IMR-90 (cell line): ENCODE measurements at regions not wholly inside any gene's neighbourhood (a gene's known extent, or its start where the extent isn't known, plus 50 kb on each side); places are given as distances from the start of the nearest gene placed in this dataset.

ENCODE experiments used
- ATAC-seq: fragments of 200-7000 bp; cut with Tn5 transposase; 2 replicates; pipeline ENCODE4 v1.9.1; 2020; ENCODE audit warnings: low read depth, mild to moderate bottlenecking, moderate library complexity
- BruUV-seq: library from RNA; stranded (reverse); fragments of 400-500 nt; replicated peaks from 2 replicates; lab custom pipeline; 2021; lab: Mats Ljungman, UMichigan
- CTCF ChIA-PET: fragments of 300-600 bp; formaldehyde crosslinking; extraction: SDS; loops from one replicate; lab custom pipeline; 2021; ENCODE audit warnings: antibody characterized with exemption; lab: Yijun Ruan, JAX
- POLR2A ChIA-PET: fragments of 300-600 bp; sonication (Branson Sonifier 250); formaldehyde crosslinking; loops from one replicate; lab custom pipeline; 2022; ENCODE audit warnings: antibody characterized with exemption; ENCODE audit not compliant: unreplicated experiment; lab: Charles Lee
- DNase-seq: peaks from one replicate; pipeline ENCODE4 v3.0.0; 2013
- H2AFZ ChIP-seq: replicated peaks from 2 replicates; pipeline ENCODE3; 2013; ENCODE audit warnings: low read length, mild to moderate bottlenecking; ENCODE audit not compliant: poor library complexity
- H2AK5ac ChIP-seq: 2 replicates; pipeline ENCODE4 v1.6.1; 2013; ENCODE audit warnings: low read depth, low read length, inconsistent platforms
- H2AK9ac ChIP-seq: replicated peaks from 2 replicates; pipeline ENCODE3; 2013; ENCODE audit warnings: mild to moderate bottlenecking, low read depth, low read length, moderate library complexity; ENCODE audit not compliant: poor library complexity
- H2BK120ac ChIP-seq: 2 replicates; pipeline ENCODE4 v1.6.1; 2013; ENCODE audit warnings: low read depth, low read length, inconsistent platforms
- H2BK15ac ChIP-seq: 3 replicates; pipeline ENCODE4 v1.6.1; 2013; ENCODE audit warnings: low read depth, low read length, inconsistent platforms
- H2BK20ac ChIP-seq: 2 replicates; pipeline ENCODE4 v1.6.1; 2013; ENCODE audit warnings: low read depth, mild to moderate bottlenecking, inconsistent platforms, low read length, moderate library complexity
- H2BK5ac ChIP-seq: 2 replicates; pipeline ENCODE4 v1.6.1; 2013; ENCODE audit warnings: mild to moderate bottlenecking, low read depth, low read length, inconsistent platforms; ENCODE audit not compliant: poor library complexity, severe bottlenecking
- H3K14ac ChIP-seq: replicated peaks from 2 replicates; pipeline ENCODE4 v1.6.1; 2013; ENCODE audit warnings: low read depth, low read length, inconsistent platforms
- H3K18ac ChIP-seq: 2 replicates; pipeline ENCODE4 v1.6.1; 2013; ENCODE audit warnings: low read depth, low read length, control low read depth
- H3K23ac ChIP-seq: 2 replicates; pipeline ENCODE4 v1.6.1; 2013; ENCODE audit warnings: low read depth, low read length, inconsistent platforms
- H3K27ac ChIP-seq: 2 replicates; pipeline ENCODE4 v1.5.1; 2013; ENCODE audit warnings: mild to moderate bottlenecking, control low read depth, low read length; ENCODE audit not compliant: insufficient read depth
- H3K27me3 ChIP-seq: 2 replicates; pipeline ENCODE4 v1.6.1; 2013; ENCODE audit warnings: low read length; ENCODE audit not compliant: control insufficient read depth, insufficient read depth
- H3K36me3 ChIP-seq: 2 replicates; pipeline ENCODE4 v1.6.1; 2013; ENCODE audit warnings: low read length, mixed read lengths; ENCODE audit not compliant: control insufficient read depth, insufficient read depth
- H3K4ac ChIP-seq: 2 replicates; pipeline ENCODE4 v1.6.1; 2013; ENCODE audit warnings: low read depth, low read length, inconsistent platforms
- H3K4me1 ChIP-seq: 2 replicates; pipeline ENCODE4 v1.6.1; 2013; ENCODE audit warnings: low read length, mixed read lengths; ENCODE audit not compliant: control insufficient read depth, insufficient read depth
- H3K4me2 ChIP-seq: 2 replicates; pipeline ENCODE4 v1.6.1; 2013; ENCODE audit warnings: low read depth, mild to moderate bottlenecking, control low read depth, low read length, moderate library complexity
- H3K4me3 ChIP-seq: 2 replicates; pipeline ENCODE4 v1.5.1; 2013; ENCODE audit warnings: low read depth, mild to moderate bottlenecking, control low read depth, low read length, moderate library complexity; ENCODE audit not compliant: insufficient read depth
- H3K56ac ChIP-seq: 2 replicates; pipeline ENCODE4 v1.6.1; 2013; ENCODE audit warnings: low read length, inconsistent platforms; ENCODE audit not compliant: insufficient read depth; ENCODE audit errors: extremely low read depth
- H3K79me1 ChIP-seq, 2 experiments: 2 replicates each; pipeline ENCODE4 v1.6.1; 2013; ENCODE audit warnings: low read length in 2 of 2, inconsistent platforms in 1 of 2, low read depth in 1 of 2
- H3K9ac ChIP-seq: 2 replicates; pipeline ENCODE4 v1.6.1; 2013; ENCODE audit warnings: low read depth, low read length, control low read depth
- H3K9me1 ChIP-seq: 2 replicates; pipeline ENCODE4 v1.6.1; 2013; ENCODE audit warnings: low read length, inconsistent platforms; ENCODE audit not compliant: insufficient read depth
- H3K9me3 ChIP-seq: 2 replicates; pipeline ENCODE4 v1.6.1; 2013; ENCODE audit warnings: low read length; ENCODE audit not compliant: control insufficient read depth, insufficient read depth
- H4K20me1 ChIP-seq: 2 replicates; pipeline ENCODE4 v1.6.1; 2013; ENCODE audit warnings: low read length, inconsistent platforms; ENCODE audit not compliant: insufficient read depth
- H4K5ac ChIP-seq: 2 replicates; pipeline ENCODE4 v1.6.1; 2013; ENCODE audit warnings: mild to moderate bottlenecking, low read depth, low read length, control low read depth
- H4K8ac ChIP-seq, 2 experiments: 2 replicates each; pipeline ENCODE4 v1.6.1; 2013; ENCODE audit warnings: low read depth in 2 of 2, low read length in 2 of 2, control low read depth in 1 of 2, inconsistent platforms in 1 of 2
- H4K91ac ChIP-seq: 2 replicates; pipeline ENCODE4 v1.6.1; 2013; ENCODE audit warnings: low read depth, low read length, inconsistent platforms; ENCODE audit not compliant: insufficient read depth
- BHLHE40 ChIP-seq: fragments of 150-350 bp; IDR thresholded peaks from 2 replicates; pipeline ENCODE4 v1.6.1; 2016; ENCODE audit warnings: mild to moderate bottlenecking, low read depth, low read length
- CEBPB ChIP-seq: IDR thresholded peaks from 2 replicates; pipeline ENCODE4 v1.6.1; 2012; ENCODE audit warnings: low read depth, low read length, improper control_type of control experiment
- CHD1 ChIP-seq: IDR thresholded peaks from 2 replicates; pipeline ENCODE4 v1.6.1; 2012; ENCODE audit warnings: low read depth, low read length, improper control_type of control experiment
- FOS ChIP-seq: fragments of 150-350 bp; IDR thresholded peaks from 2 replicates; pipeline ENCODE4 v1.6.1; 2016; ENCODE audit warnings: low read depth, low read length
- MAFK ChIP-seq: IDR thresholded peaks from 2 replicates; pipeline ENCODE4 v1.6.1; 2012; ENCODE audit warnings: low read depth, low read length, improper control_type of control experiment
- MAZ ChIP-seq: IDR thresholded peaks from 2 replicates; pipeline ENCODE4 v1.6.1; 2012; ENCODE audit warnings: low read depth, mild to moderate bottlenecking, low read length, improper control_type of control experiment, moderate library complexity, borderline replicate concordance
- NFE2L2 ChIP-seq: fragments of 150-350 bp; IDR thresholded peaks from 2 replicates; pipeline ENCODE4 v1.6.1; 2016; ENCODE audit warnings: low read depth, mild to moderate bottlenecking, low read length
- RAD21 ChIP-seq: IDR thresholded peaks from 2 replicates; pipeline ENCODE4 v1.6.1; 2012; ENCODE audit warnings: low read length, improper control_type of control experiment
- RFX5 ChIP-seq: IDR thresholded peaks from 2 replicates; pipeline ENCODE4 v1.8.0; 2012; ENCODE audit warnings: low read depth, mild to moderate bottlenecking, low read length, moderate library complexity
- SMC3 ChIP-seq: fragments of 150-350 bp; IDR thresholded peaks from 2 replicates; pipeline ENCODE4 v1.6.1; 2016; ENCODE audit warnings: low read depth, mild to moderate bottlenecking, antibody characterized with exemption, low read length, moderate library complexity
- WGBS, 2 experiments: methylation state at CpG; one replicate each; pipeline versions ENCODE4 v1.1.5 to v1.1.7; 2013; ENCODE audit warnings: missing lambda C conversion rate in 2 of 2; ENCODE audit not compliant: insufficient read length in 1 of 2; ENCODE audit errors: extremely low coverage in 2 of 2; 5-methylcytosine and 5-hydroxymethylcytosine counted together
- dilution Hi-C: fragments of 300-500 bp; cut with HindIII; formaldehyde crosslinking; loops from one replicate; pipeline ENCODE4 v1.14.3; 2018; ENCODE audit warnings: low sequenced_read_pairs; ENCODE audit not compliant: unreplicated experiment
- in situ Hi-C: fragments of 300-500 bp; cut with MboI; formaldehyde crosslinking; loops from 3 replicates; pipeline ENCODE4 v1.14.3; 2019; ENCODE audit warnings: low sequenced_read_pairs, inconsistent platforms, mixed read lengths
- intact Hi-C: fragments of 100-400 bp; cut with micrococcal nuclease; formaldehyde crosslinking; loops from 2 replicates; pipeline ENCODE4 v1.10.0; 2022
- TF ChIP-seq, protein P1 (sequence below): conservative IDR thresholded peaks from 2 replicates; pipeline ENCODE4 v1.5.1; 2012; ENCODE audit warnings: mild to moderate bottlenecking, low read depth, low read length, improper control_type of control experiment
- TF ChIP-seq, protein P2 (sequence below): fragments of 150-350 bp; IDR thresholded peaks from 2 replicates; pipeline ENCODE4 v1.6.1; 2016; ENCODE audit warnings: low read depth, mild to moderate bottlenecking, low read length, moderate library complexity, borderline replicate concordance

DNA sequence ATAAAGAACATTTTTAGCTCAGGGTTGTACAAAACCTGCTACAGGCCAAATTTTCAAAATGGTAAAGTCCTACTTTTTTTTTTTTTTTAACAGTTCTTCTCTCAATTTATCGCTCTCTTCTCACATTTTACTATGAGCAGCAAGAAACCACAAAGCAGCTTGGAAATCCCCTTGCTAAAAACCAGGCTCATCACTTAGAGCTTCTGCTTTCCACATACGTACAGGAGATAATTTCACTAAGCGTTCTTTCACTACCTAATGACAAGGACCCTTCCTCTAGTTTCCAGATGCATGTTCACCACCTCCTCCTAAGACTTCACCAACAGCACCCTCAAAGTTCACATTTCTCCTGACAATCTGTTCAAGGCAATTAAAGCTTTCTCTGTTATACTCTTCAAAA lies 294.9 kb upstream of the CYRIA start:
- dilution Hi-C loops: no loop called here
- 93% methylated on average over 2 of the region's 3 CpGs; no CpG with 5 or more reads in 1 of the 2 experiments for WGBS, 2 experiments

More for the DNA sequence above, 294.9 kb upstream of the CYRIA start:
- no peak overlapping the region for H4K8ac ChIP-seq
- POLR2A ChIA-PET: no interaction called here
- H3K36me3 ChIP-seq: no peaks in the 10 kb centered on the region
- H3K9me1 ChIP-seq: no peaks in the 10 kb centered on the region
- no peak overlapping the region for H3K9ac ChIP-seq
- no peak for DNase-seq
- H3K27me3 ChIP-seq: no peaks in the 10 kb centered on the region
- no peak overlapping the region for H2AFZ ChIP-seq
- H3K4me2 ChIP-seq: no peak overlapping the region
- intact Hi-C loops: no loop called here
- H2AK5ac ChIP-seq: no peak overlapping the region
- H2BK15ac ChIP-seq: no peak overlapping the region
- no peak for ATAC-seq
- no TSS peak for BruUV-seq
- H3K56ac ChIP-seq: no peak overlapping the region
- no peak overlapping the region for H3K4ac ChIP-seq
- no peaks in the 10 kb centered on the region for H3K79me1 ChIP-seq
- CTCF ChIA-PET: interaction anchor here (0.6 kb wide), 1 partner anchor 630 kb away, joined by 4 read pairs; no protein-coding TSS in a partner anchor
- H3K4me3 ChIP-seq: no peak overlapping the region
- H4K91ac ChIP-seq: no peak overlapping the region
- no peak overlapping the region for H3K27ac ChIP-seq
- H4K5ac ChIP-seq: no peak overlapping the region
- no peak overlapping the region for H3K18ac ChIP-seq
- in situ Hi-C loops: no loop called here
- H3K4me1 ChIP-seq: no peaks in the 10 kb centered on the region
- no peaks in the 10 kb centered on the region for H4K20me1 ChIP-seq
- 0 out of 2 replicates have a peak, but pooled peaks cover 2% of the 10 kb centered on the region for H3K9me3 ChIP-seq
- TF ChIP-seq NFE2L2 (no peak), RFX5 (no peak), CHD1 (no peak), MAFK (no peak), CEBPB (no peak), BHLHE40 (no peak), MAZ (no peak), RAD21 (no peak), FOS (no peak), SMC3 (no peak)
- TF ChIP-seq, protein P1, sequence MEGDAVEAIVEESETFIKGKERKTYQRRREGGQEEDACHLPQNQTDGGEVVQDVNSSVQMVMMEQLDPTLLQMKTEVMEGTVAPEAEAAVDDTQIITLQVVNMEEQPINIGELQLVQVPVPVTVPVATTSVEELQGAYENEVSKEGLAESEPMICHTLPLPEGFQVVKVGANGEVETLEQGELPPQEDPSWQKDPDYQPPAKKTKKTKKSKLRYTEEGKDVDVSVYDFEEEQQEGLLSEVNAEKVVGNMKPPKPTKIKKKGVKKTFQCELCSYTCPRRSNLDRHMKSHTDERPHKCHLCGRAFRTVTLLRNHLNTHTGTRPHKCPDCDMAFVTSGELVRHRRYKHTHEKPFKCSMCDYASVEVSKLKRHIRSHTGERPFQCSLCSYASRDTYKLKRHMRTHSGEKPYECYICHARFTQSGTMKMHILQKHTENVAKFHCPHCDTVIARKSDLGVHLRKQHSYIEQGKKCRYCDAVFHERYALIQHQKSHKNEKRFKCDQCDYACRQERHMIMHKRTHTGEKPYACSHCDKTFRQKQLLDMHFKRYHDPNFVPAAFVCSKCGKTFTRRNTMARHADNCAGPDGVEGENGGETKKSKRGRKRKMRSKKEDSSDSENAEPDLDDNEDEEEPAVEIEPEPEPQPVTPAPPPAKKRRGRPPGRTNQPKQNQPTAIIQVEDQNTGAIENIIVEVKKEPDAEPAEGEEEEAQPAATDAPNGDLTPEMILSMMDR: no peak
- TF ChIP-seq, protein P2, sequence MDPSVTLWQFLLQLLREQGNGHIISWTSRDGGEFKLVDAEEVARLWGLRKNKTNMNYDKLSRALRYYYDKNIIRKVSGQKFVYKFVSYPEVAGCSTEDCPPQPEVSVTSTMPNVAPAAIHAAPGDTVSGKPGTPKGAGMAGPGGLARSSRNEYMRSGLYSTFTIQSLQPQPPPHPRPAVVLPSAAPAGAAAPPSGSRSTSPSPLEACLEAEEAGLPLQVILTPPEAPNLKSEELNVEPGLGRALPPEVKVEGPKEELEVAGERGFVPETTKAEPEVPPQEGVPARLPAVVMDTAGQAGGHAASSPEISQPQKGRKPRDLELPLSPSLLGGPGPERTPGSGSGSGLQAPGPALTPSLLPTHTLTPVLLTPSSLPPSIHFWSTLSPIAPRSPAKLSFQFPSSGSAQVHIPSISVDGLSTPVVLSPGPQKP: no peak
- H3K23ac ChIP-seq: no peak overlapping the region
- no peak overlapping the region for H2AK9ac ChIP-seq
- no peak overlapping the region for H3K14ac ChIP-seq
- no peak overlapping the region for H2BK120ac ChIP-seq
- H2BK5ac ChIP-seq: no peak overlapping the region
- H2BK20ac ChIP-seq: no peak overlapping the region
